CD4-positive, alpha-beta T cell (primary cell): ENCODE measurements at regions not wholly inside any gene's neighbourhood (a gene's known extent, or its start where the extent isn't known, plus 50 kb on each side); places are given as distances from the start of the nearest gene placed in this dataset.

ENCODE experiments used
- ATAC-seq: fragments of 200-7000 bp; cut with Tn5 transposase; one replicate; pipeline ENCODE4 v1.10.0; 2022; ENCODE audit warnings: mild to moderate bottlenecking; ENCODE audit not compliant: poor library complexity
- CTCF ChIA-PET: fragments of 350-600 bp; sonication (Branson Sonifier 250); formaldehyde crosslinking; loops from one replicate; lab custom pipeline; 2021; ENCODE audit warnings: antibody characterized with exemption, inconsistent platforms; lab: Charles Lee
- POLR2A ChIA-PET: fragments of 350-600 bp; sonication (Branson Sonifier 250); formaldehyde crosslinking; loops from one replicate; lab custom pipeline; 2021; ENCODE audit warnings: antibody characterized with exemption, inconsistent platforms; lab: Charles Lee
- DNase-seq, 14 experiments: peaks; one replicate each; pipeline ENCODE4 v3.0.0-alpha.2; 2013 to 2020; ENCODE audit warnings: mixed read lengths in 2 of 14
- H3K27ac ChIP-seq, 2 donors: one replicate each; pipeline versions ENCODE4 v1.5.1 to v1.7.0; 2013; ENCODE audit warnings: low read length in 2 of 2, low read depth in 1 of 2, mild to moderate bottlenecking in 1 of 2
- H3K27me3 ChIP-seq, 2 experiments: 1 replicate in 1 of 2; 2 replicates in 1 of 2; pipeline versions ENCODE4 v1.6.1 to v1.7.0; 2013; ENCODE audit warnings: low read length in 2 of 2, control low read depth in 1 of 2, mild to moderate bottlenecking in 1 of 2, moderate library complexity in 1 of 2; ENCODE audit not compliant: insufficient read depth in 2 of 2, control insufficient read depth in 1 of 2
- H3K36me3 ChIP-seq: one replicate; pipeline ENCODE4 v1.6.1; 2013; ENCODE audit warnings: low read length, control low read depth; ENCODE audit not compliant: insufficient read depth
- H3K4me1 ChIP-seq: one replicate; pipeline ENCODE4 v1.6.1; 2013; ENCODE audit warnings: low read length, control low read depth; ENCODE audit not compliant: insufficient read depth
- H3K4me3 ChIP-seq: one replicate; pipeline ENCODE4 v1.5.1; 2013; ENCODE audit warnings: mild to moderate bottlenecking, low read length, moderate library complexity
- H3K9me3 ChIP-seq, 2 experiments: 1 replicate in 1 of 2; 2 replicates in 1 of 2; pipeline versions ENCODE4 v1.6.1 to v1.7.0; 2013; ENCODE audit warnings: low read length in 2 of 2, mild to moderate bottlenecking in 2 of 2, control low read depth in 1 of 2, moderate library complexity in 1 of 2; ENCODE audit not compliant: control insufficient read depth in 1 of 2, insufficient read depth in 1 of 2
- H3K27ac Mint-ChIP-seq: one replicate; pipeline ENCODE4 v1.8.0; 2020; ENCODE audit warnings: mixed read lengths
- H3K27me3 Mint-ChIP-seq: one replicate; pipeline ENCODE4 v1.8.0; 2021; ENCODE audit warnings: mixed read lengths
- H3K36me3 Mint-ChIP-seq: one replicate; pipeline ENCODE4 v1.8.0; 2021; ENCODE audit warnings: low read depth, mixed read lengths
- H3K4me1 Mint-ChIP-seq: one replicate; pipeline ENCODE4 v1.8.0; 2021; ENCODE audit warnings: low read depth, mixed read lengths
- H3K4me3 Mint-ChIP-seq: one replicate; pipeline ENCODE4 v1.8.0; 2020; ENCODE audit warnings: mild to moderate bottlenecking, mixed read lengths
- H3K9me3 Mint-ChIP-seq: one replicate; pipeline ENCODE4 v1.8.0; 2020; ENCODE audit warnings: mixed read lengths
- intact Hi-C, 2 experiments: fragments of 100-400 bp; cut with DNase I in 1 of 2; cut with micrococcal nuclease in 1 of 2; formaldehyde crosslinking; loops; one replicate each; pipeline versions ENCODE4 v1.15.1 to v1.9.0; 2023 to 2025; cut with DNase I, micrococcal nuclease
- TF ChIP-seq, protein P1 (sequence below): fragments of 200-600 bp; IDR thresholded peaks from one replicate; pipeline ENCODE4 v1.8.0; 2022; ENCODE audit warnings: antibody characterized with exemption, mild to moderate bottlenecking

DNA sequence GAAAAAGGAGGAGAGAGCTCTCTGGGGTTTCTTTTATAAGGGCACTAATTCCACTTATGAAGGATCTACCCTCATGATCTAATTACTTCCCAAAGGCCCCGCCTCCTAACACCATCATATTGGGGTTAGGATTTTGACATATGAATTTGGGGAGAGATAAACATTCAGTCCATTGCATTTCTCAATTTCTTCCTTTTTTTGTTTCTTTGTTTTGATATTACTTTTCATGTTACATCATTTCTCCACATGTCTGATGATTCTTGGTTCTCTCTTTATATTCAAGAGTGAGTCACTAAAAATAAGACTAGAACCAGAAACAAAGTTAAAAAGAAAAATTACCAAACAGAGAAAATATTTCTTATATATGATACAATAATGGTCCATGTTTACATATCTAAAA is 63.2 kb upstream of the DUSP10 start:
- ChIA-PET CTCF (no interaction called here), POLR2A (no interaction called here)
- TF ChIP-seq, protein P1, sequence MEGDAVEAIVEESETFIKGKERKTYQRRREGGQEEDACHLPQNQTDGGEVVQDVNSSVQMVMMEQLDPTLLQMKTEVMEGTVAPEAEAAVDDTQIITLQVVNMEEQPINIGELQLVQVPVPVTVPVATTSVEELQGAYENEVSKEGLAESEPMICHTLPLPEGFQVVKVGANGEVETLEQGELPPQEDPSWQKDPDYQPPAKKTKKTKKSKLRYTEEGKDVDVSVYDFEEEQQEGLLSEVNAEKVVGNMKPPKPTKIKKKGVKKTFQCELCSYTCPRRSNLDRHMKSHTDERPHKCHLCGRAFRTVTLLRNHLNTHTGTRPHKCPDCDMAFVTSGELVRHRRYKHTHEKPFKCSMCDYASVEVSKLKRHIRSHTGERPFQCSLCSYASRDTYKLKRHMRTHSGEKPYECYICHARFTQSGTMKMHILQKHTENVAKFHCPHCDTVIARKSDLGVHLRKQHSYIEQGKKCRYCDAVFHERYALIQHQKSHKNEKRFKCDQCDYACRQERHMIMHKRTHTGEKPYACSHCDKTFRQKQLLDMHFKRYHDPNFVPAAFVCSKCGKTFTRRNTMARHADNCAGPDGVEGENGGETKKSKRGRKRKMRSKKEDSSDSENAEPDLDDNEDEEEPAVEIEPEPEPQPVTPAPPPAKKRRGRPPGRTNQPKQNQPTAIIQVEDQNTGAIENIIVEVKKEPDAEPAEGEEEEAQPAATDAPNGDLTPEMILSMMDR: no peak
- no peaks in the 10 kb centered on the region for H3K9me3 ChIP-seq
- H3K27me3 ChIP-seq: no peaks in the 10 kb centered on the region
- Mint-ChIP-seq H3K36me3 (no peaks in the 10 kb centered on the region), H3K4me1 (peaks cover 22% of the 10 kb centered on the region), H3K4me3 (no peak overlapping the region), H3K9me3 (no peaks in the 10 kb centered on the region), H3K27me3 (no peaks in the 10 kb centered on the region), H3K27ac (no peak overlapping the region)
- DNase-seq (no peak), ATAC-seq (no peak)
- no peaks in the 10 kb centered on the region for H3K36me3 ChIP-seq
- no peak overlapping the region for H3K4me3 ChIP-seq
- H3K4me1 ChIP-seq: peaks cover 12% of the 10 kb centered on the region
- intact Hi-C loops: no loop called here
- H3K27ac ChIP-seq: no peak overlapping the region

DNA sequence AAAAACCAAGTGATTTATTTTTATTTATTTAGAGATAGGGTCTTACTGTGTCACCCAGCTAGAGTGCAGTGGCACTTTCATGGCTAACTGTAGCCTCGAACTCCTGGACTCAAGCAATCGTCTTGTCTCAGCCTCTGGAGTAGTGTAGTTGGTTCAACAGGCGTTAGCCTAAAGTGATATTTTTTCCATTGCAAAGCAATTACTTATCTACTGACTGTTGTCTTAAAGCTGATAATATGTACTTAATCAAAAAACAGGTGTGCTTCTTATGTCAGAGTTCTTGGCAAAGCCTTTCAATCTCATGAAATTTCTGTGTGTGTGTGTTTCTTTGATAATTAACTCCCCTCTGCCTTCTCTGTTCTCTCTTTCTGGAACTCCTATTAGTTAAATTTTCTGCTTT is 62.4 kb upstream of the DUSP10 start:
- intact Hi-C loops: no loop called here
- Mint-ChIP-seq H3K9me3 (no peaks in the 10 kb centered on the region), H3K27me3 (no peaks in the 10 kb centered on the region), H3K4me1 (peaks cover 14% of the 10 kb centered on the region), H3K27ac (no peak overlapping the region), H3K4me3 (no peak overlapping the region), H3K36me3 (no peaks in the 10 kb centered on the region)
- peaks cover 8% of the 10 kb centered on the region for H3K4me1 ChIP-seq
- H3K36me3 ChIP-seq: no peaks in the 10 kb centered on the region
- ChIA-PET POLR2A (no interaction called here), CTCF (no interaction called here)
- peaks cover 0 to 4% of the 10 kb centered on the region in 2 experiments for H3K9me3 ChIP-seq
- no peak overlapping the region for H3K27ac ChIP-seq
- H3K27me3 ChIP-seq: no peaks in the 10 kb centered on the region
- no peak overlapping the region for H3K4me3 ChIP-seq
- TF ChIP-seq, protein P1: no peak
- DNase-seq (no peak), ATAC-seq (no peak)

DNA sequence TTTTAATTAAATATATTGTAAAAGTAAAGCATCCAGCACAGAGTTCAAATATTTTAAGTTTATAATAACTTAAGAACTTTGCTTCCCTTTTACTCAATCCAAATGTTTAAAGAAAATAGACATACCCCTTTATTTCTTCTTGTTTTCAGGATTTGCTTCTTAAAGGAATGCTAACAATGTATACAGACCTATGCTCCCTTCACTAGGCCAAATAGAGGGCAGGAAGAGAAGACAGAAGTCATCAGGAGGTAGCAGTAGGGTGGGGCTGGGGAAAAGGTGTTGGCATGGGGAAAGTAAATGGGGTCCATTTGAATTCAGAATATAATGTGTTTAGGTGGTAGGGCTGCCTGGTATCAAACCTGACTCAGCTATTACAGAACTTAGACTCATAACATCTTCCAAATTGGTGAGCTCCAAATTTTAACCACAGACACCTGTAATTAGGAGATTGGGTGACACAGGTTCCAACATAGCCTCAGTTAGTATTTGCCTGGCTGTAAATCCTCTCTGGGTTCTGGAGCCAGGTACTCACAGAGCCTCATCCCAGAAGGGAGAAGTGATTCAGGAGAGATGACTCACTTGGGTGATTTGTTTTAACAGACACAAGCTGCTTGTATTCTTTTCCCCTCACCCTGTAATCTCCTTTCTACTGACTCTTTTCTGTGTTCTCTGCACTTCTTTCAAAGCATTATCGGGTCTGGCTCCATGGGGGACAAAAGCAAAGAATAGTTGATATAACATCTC is 60.1 kb upstream of the DUSP10 start:
- H3K27ac Mint-ChIP-seq: no peak overlapping the region
- H3K4me1 ChIP-seq: peaks cover 3% of the 10 kb centered on the region
- no peaks in the 10 kb centered on the region for H3K9me3 Mint-ChIP-seq
- H3K36me3 Mint-ChIP-seq: no peaks in the 10 kb centered on the region
- intact Hi-C loops: no loop called here
- H3K9me3 ChIP-seq: peaks cover 0 to 4% of the 10 kb centered on the region in 2 experiments
- H3K27ac ChIP-seq: no peak overlapping the region
- ChIA-PET CTCF (interaction anchor here (1.0 kb wide), 1 partner anchor 36 kb away, joined by 3 read pairs; no protein-coding TSS in a partner anchor), POLR2A (no interaction called here)
- H3K27me3 Mint-ChIP-seq: no peaks in the 10 kb centered on the region
- H3K36me3 ChIP-seq: no peaks in the 10 kb centered on the region
- H3K4me1 Mint-ChIP-seq: peaks cover 7% of the 10 kb centered on the region
- DNase-seq: no peak
- H3K4me3 Mint-ChIP-seq: no peak overlapping the region
- no peak overlapping the region for H3K4me3 ChIP-seq
- TF ChIP-seq, protein P1: no peak
- ATAC-seq: no peak
- H3K27me3 ChIP-seq: no peaks in the 10 kb centered on the region
